Liver (tissue), 8 donors: ENCODE measurements at regions not wholly inside any gene's neighbourhood (a gene's known extent, or its start where the extent isn't known, plus 50 kb on each side); places are given as distances from the start of the nearest gene placed in this dataset.

ENCODE experiments used
- DNase-seq: peaks from one replicate; pipeline ENCODE4 v3.0.0-alpha.2; 2017; ENCODE audit warnings: low spot score
- H3K27ac ChIP-seq, 2 donors: one replicate each; pipeline ENCODE4 v1.7.0; 2013; ENCODE audit warnings: inconsistent platforms in 2 of 2, low read length in 2 of 2, control low read depth in 1 of 2, low read depth in 1 of 2, mild to moderate bottlenecking in 1 of 2
- H3K27me3 ChIP-seq, 4 donors: one replicate each; pipeline versions ENCODE4 v1.6.1 to v1.7.0; 2013; ENCODE audit warnings: low read length in 3 of 4, inconsistent platforms in 1 of 4, mild to moderate bottlenecking in 1 of 4, moderate library complexity in 1 of 4; ENCODE audit not compliant: control insufficient read depth in 4 of 4, insufficient read depth in 4 of 4
- H3K36me3 ChIP-seq, 4 donors: one replicate each; pipeline versions ENCODE4 v1.6.1 to v1.7.0; 2013; ENCODE audit warnings: low read length in 3 of 4, mild to moderate bottlenecking in 3 of 4, low read depth in 1 of 4, moderate library complexity in 1 of 4; ENCODE audit not compliant: control insufficient read depth in 4 of 4, insufficient read depth in 3 of 4
- H3K4me1 ChIP-seq, 4 donors: one replicate each; pipeline versions ENCODE4 v1.6.1 to v1.7.0; 2013; ENCODE audit warnings: low read length in 3 of 4, mild to moderate bottlenecking in 3 of 4, moderate library complexity in 1 of 4; ENCODE audit not compliant: control insufficient read depth in 4 of 4, insufficient read depth in 4 of 4
- H3K4me3 ChIP-seq, 3 donors: one replicate each; pipeline versions ENCODE4 v1.6.1 to v1.7.0; 2013; ENCODE audit warnings: low read length in 3 of 3, control low read depth in 1 of 3, low read depth in 1 of 3, mild to moderate bottlenecking in 1 of 3
- H3K9ac ChIP-seq, 2 donors: one replicate each; pipeline ENCODE4 v1.7.0; 2013; ENCODE audit warnings: low read length in 2 of 2, mild to moderate bottlenecking in 2 of 2, moderate library complexity in 2 of 2, control low read depth in 1 of 2, low read depth in 1 of 2
- H3K9me3 ChIP-seq, 4 donors: one replicate each; pipeline versions ENCODE4 v1.6.1 to v1.7.0; 2013; ENCODE audit warnings: low read length in 3 of 4; ENCODE audit not compliant: control insufficient read depth in 4 of 4
- ATF3 ChIP-seq: IDR thresholded peaks from 2 replicates; pipeline ENCODE4 v1.6.1; 2016; ENCODE audit warnings: antibody characterized with exemption
- CTCF ChIP-seq: fragments of 150-350 bp; IDR thresholded peaks from 2 replicates; pipeline ENCODE4 v1.5.1; 2017; ENCODE audit warnings: improper control_type of control experiment, low read depth, low read length; ENCODE audit not compliant: missing input control
- EGR1 ChIP-seq, 2 donors: IDR thresholded peaks; 2 replicates each; pipeline ENCODE4 v1.6.1; 2016 to 2018; ENCODE audit warnings: antibody characterized with exemption in 2 of 2, low read depth in 2 of 2
- FOXA1 ChIP-seq: IDR thresholded peaks from 2 replicates; pipeline ENCODE4 v1.6.1; 2016; ENCODE audit warnings: antibody characterized with exemption
- GABPA ChIP-seq, 2 donors: IDR thresholded peaks in 1 of 2; conservative IDR thresholded peaks in 1 of 2; 2 replicates each; pipeline ENCODE4 v1.6.1; 2016; ENCODE audit warnings: antibody characterized with exemption in 2 of 2, mild to moderate bottlenecking in 1 of 2, moderate library complexity in 1 of 2
- HNF4G ChIP-seq: IDR thresholded peaks from 2 replicates; pipeline ENCODE4 v1.6.1; 2016; ENCODE audit warnings: antibody characterized with exemption
- JUND ChIP-seq, 2 donors: IDR thresholded peaks; 2 replicates each; pipeline ENCODE4 v1.6.1; 2016; ENCODE audit warnings: antibody characterized with exemption in 2 of 2
- MAX ChIP-seq: IDR thresholded peaks from 2 replicates; pipeline ENCODE4 v1.6.1; 2016; ENCODE audit warnings: antibody characterized with exemption
- NR2F2 ChIP-seq: IDR thresholded peaks from 2 replicates; pipeline ENCODE4 v1.6.1; 2016; ENCODE audit warnings: antibody characterized with exemption
- RAD21 ChIP-seq, 2 donors: IDR thresholded peaks; 2 replicates each; pipeline ENCODE4 v1.6.1; 2016; ENCODE audit warnings: antibody characterized with exemption in 2 of 2, mild to moderate bottlenecking in 2 of 2
- REST ChIP-seq: IDR thresholded peaks from 2 replicates; pipeline ENCODE4 v1.6.1; 2016; ENCODE audit warnings: antibody characterized with exemption, mild to moderate bottlenecking
- RXRA ChIP-seq, 2 donors: IDR thresholded peaks; 2 replicates each; pipeline ENCODE4 v1.6.1; 2017 to 2018; ENCODE audit warnings: antibody characterized with exemption in 2 of 2, mild to moderate bottlenecking in 1 of 2
- SP1 ChIP-seq: IDR thresholded peaks from 2 replicates; pipeline ENCODE4 v1.6.1; 2018; ENCODE audit warnings: antibody characterized with exemption, mild to moderate bottlenecking
- TAF1 ChIP-seq: conservative IDR thresholded peaks from 2 replicates; pipeline ENCODE4 v1.6.1; 2016; ENCODE audit warnings: antibody characterized with exemption, mild to moderate bottlenecking
- YY1 ChIP-seq: IDR thresholded peaks from 2 replicates; pipeline ENCODE4 v1.6.1; 2016; ENCODE audit warnings: antibody characterized with exemption, mild to moderate bottlenecking
- ZBTB33 ChIP-seq: IDR thresholded peaks from 2 replicates; pipeline ENCODE4 v1.6.1; 2016; ENCODE audit warnings: antibody characterized with exemption
- WGBS: extraction: QIAGEN DNeasy Blood & Tissue Kit; methylation state at CpG from one replicate; pipeline ENCODE4 v1.1.7; 2013; 5-methylcytosine and 5-hydroxymethylcytosine counted together
- donor health status: healthy.
- donor health status: healthy.
- donor health status: healthy.
- donor health status: healthy.
- donor health status: healthy.

- DNase-seq: no peak
- Histone ChIP-seq H3K9me3 (no peaks in the 10 kb centered on the region), H3K4me3 (no peak overlapping the region), H3K27me3 (no peaks in the 10 kb centered on the region), H3K27ac (peak overlapping the region in 1 of 2 donors; percentile 5), H3K9ac (no peak overlapping the region), H3K4me1 (no peaks in the 10 kb centered on the region), H3K36me3 (no peaks in the 10 kb centered on the region)
- WGBS: 63% methylated on average over 7 of the region's 7 CpGs
- TF ChIP-seq MAX (no peak), NR2F2 (no peak), YY1 (no peak), TAF1 (no peak), JUND (IDR thresholded peaks at IDR 0.05) (peak in 1 of 2 donors; percentile 43), HNF4G (no peak)
Observed at GRCh38 chr7:94303695-94304094, 91.0 kb upstream of the COL1A2 start.

GRCh38 chr7:94304878-94305277 is 89.8 kb upstream of the COL1A2 start:
- 91% methylated on average over 2 of the region's 2 CpGs for WGBS
- H3K27me3 ChIP-seq: no peaks in the 10 kb centered on the region
- no peaks in the 10 kb centered on the region for H3K36me3 ChIP-seq
- H3K27ac ChIP-seq: no peak overlapping the region
- no peaks in the 10 kb centered on the region for H3K9me3 ChIP-seq
- TF ChIP-seq CTCF (no peak), EGR1 (IDR thresholded peaks at IDR 0.05; ENCODE audit: low read depth in 2 of 2) (no peak), ATF3 (no peak), YY1 (no peak), TAF1 (no peak), FOXA1 (no peak), RXRA (IDR thresholded peaks at IDR 0.05) (no peak), RAD21 (IDR thresholded peaks at IDR 0.05) (no peak), HNF4G (no peak), GABPA (IDR thresholded peaks at IDR 0.05 in 1 of 2, conservative IDR thresholded peaks at IDR 0.05 in 1 of 2) (no peak), SP1 (no peak), JUND (IDR thresholded peaks at IDR 0.05) (no peak), REST (no peak), NR2F2 (no peak), MAX (no peak), ZBTB33 (no peak)
- H3K4me1 ChIP-seq: no peaks in the 10 kb centered on the region
- no peak overlapping the region for H3K9ac ChIP-seq
- no peak for DNase-seq
- H3K4me3 ChIP-seq: no peak overlapping the region
